ENCODE measurements at regions not wholly inside any gene's neighbourhood (a gene's known extent, or its start where the extent isn't known, plus 50 kb on each side); places are given as distances from the start of the nearest gene placed in this dataset.

- no peak for TF ChIP-seq CTCF (conservative IDR thresholded peaks at IDR 0.05; ENCODE audit: low read length)
- no peak for TF ChIP-seq EZH2phosphoT487 (IDR thresholded peaks at IDR 0.05; ENCODE audit: borderline replicate concordance, low read depth, low read length)
Observed at GRCh38 chr2:204367466-204367865, 177.8 kb upstream of the PARD3B start.
